H1 (cell line): ENCODE measurements at regions not wholly inside any gene's neighbourhood (a gene's known extent, or its start where the extent isn't known, plus 50 kb on each side); places are given as distances from the start of the nearest gene placed in this dataset.

Experiments used
- CTCF ChIA-PET: fragments of 300-600 bp; sonication (Branson Sonifier 250); formaldehyde crosslinking; loops from one replicate; lab custom pipeline; 2021; ENCODE audit not compliant: partially characterized antibody; lab: Charles Lee
- POLR2A ChIA-PET: fragments of 300-600 bp; sonication (Branson Sonifier 250); formaldehyde crosslinking; loops from one replicate; lab custom pipeline; 2021; ENCODE audit warnings: inconsistent platforms; ENCODE audit not compliant: partially characterized antibody; lab: Charles Lee
- DNase-seq, 2 experiments: peaks; one replicate each; pipeline versions ENCODE4 v3.0.0 to v3.0.0-alpha.2; 2010 to 2022; ENCODE audit warnings: low spot score in 2 of 2, low read depth in 1 of 2, mixed read lengths in 1 of 2
- FAIRE-seq: peaks from 2 replicates; lab custom pipeline; 2011; peaks lifted over from hg19 to GRCh38; lab: Jason Lieb, UNC
- H2AFZ ChIP-seq: 2 replicates; pipeline ENCODE4 v1.8.1; 2012; ENCODE audit warnings: low read length, inconsistent platforms
- H2AK5ac ChIP-seq: 2 replicates; pipeline ENCODE4 v1.6.1; 2013; ENCODE audit warnings: low read depth, low read length
- H2BK120ac ChIP-seq: replicated peaks from 2 replicates; pipeline ENCODE3; 2013; ENCODE audit warnings: low read depth, low read length, inconsistent platforms
- H2BK12ac ChIP-seq: 2 replicates; pipeline ENCODE4 v1.6.1; 2013; ENCODE audit warnings: low read depth, low read length
- H2BK15ac ChIP-seq: 2 replicates; pipeline ENCODE4 v1.6.1; 2013; ENCODE audit warnings: low read length
- H2BK20ac ChIP-seq: 2 replicates; pipeline ENCODE4 v1.6.1; 2013; ENCODE audit warnings: low read length
- H2BK5ac ChIP-seq: 2 replicates; pipeline ENCODE4 v1.6.1; 2013; ENCODE audit warnings: low read depth, low read length
- H3K14ac ChIP-seq: 2 replicates; pipeline ENCODE4 v1.6.1; 2013; ENCODE audit warnings: inconsistent platforms; ENCODE audit not compliant: insufficient read length
- H3K18ac ChIP-seq: 2 replicates; pipeline ENCODE4 v1.6.1; 2013; ENCODE audit warnings: low read length; ENCODE audit errors: extremely low read depth
- H3K23ac ChIP-seq: 2 replicates; pipeline ENCODE4 v1.6.1; 2013; ENCODE audit warnings: inconsistent platforms; ENCODE audit not compliant: insufficient read length
- H3K23me2 ChIP-seq: 2 replicates; pipeline ENCODE4 v1.6.1; 2013; ENCODE audit warnings: low read depth, low read length
- H3K27ac ChIP-seq: 2 replicates; pipeline ENCODE4 v1.6.1; 2011; ENCODE audit warnings: low read depth, low read length, inconsistent platforms
- H3K27me3 ChIP-seq, 4 experiments: replicated peaks in 1 of 4; 1 replicate in 1 of 4; 2 replicates in 3 of 4; pipeline versions ENCODE4 v1.6.1 to v1.8.1; 2011 to 2013; ENCODE audit warnings: low read length in 3 of 4, mild to moderate bottlenecking in 3 of 4, inconsistent platforms in 2 of 4, mixed read lengths in 2 of 4, moderate library complexity in 1 of 4; ENCODE audit not compliant: control insufficient read depth in 3 of 4, insufficient read depth in 3 of 4; ENCODE audit errors: extremely low read depth in 1 of 4
- H3K36me3 ChIP-seq, 4 experiments: 2 replicates each; pipeline versions ENCODE4 v1.6.1 to v1.8.1; 2011 to 2013; ENCODE audit warnings: mild to moderate bottlenecking in 4 of 4, low read length in 3 of 4, moderate library complexity in 2 of 4, control low read depth in 1 of 4, inconsistent platforms in 1 of 4; ENCODE audit not compliant: insufficient read depth in 4 of 4, control insufficient read depth in 2 of 4
- H3K4ac ChIP-seq: replicated peaks from 2 replicates; pipeline ENCODE3; 2013; ENCODE audit warnings: low read length, low read depth, mixed read lengths, inconsistent platforms; ENCODE audit not compliant: insufficient read length
- H3K4me1 ChIP-seq, 4 experiments: replicated peaks in 1 of 4; 1 replicate in 1 of 4; 2 replicates in 3 of 4; pipeline versions ENCODE4 v1.6.1 to v1.8.1; 2011 to 2013; ENCODE audit warnings: low read length in 3 of 4, inconsistent platforms in 2 of 4, mixed read lengths in 1 of 4; ENCODE audit not compliant: insufficient read depth in 4 of 4, control insufficient read depth in 3 of 4
- H3K4me2 ChIP-seq, 2 experiments: 2 replicates each; pipeline versions ENCODE4 v1.6.1 to v1.8.1; 2011 to 2013; ENCODE audit warnings: low read depth in 2 of 2, low read length in 2 of 2, control low read depth in 1 of 2, inconsistent platforms in 1 of 2, mild to moderate bottlenecking in 1 of 2; ENCODE audit not compliant: insufficient read depth in 1 of 2
- H3K4me3 ChIP-seq, 4 experiments: fragments of 200-600, 300-600 bp in 1 of 4; sonication (generic), shearing (Covaris generic), sonication (Bioruptor Twin) in 1 of 4; 2 replicates each; pipeline versions ENCODE4 v1.5.1 to v1.8.1; 2011 to 2016; ENCODE audit warnings: low read length in 4 of 4, low read depth in 3 of 4, control low read depth in 2 of 4, inconsistent platforms in 2 of 4, mild to moderate bottlenecking in 2 of 4, mixed read lengths in 1 of 4, moderate library complexity in 1 of 4; ENCODE audit not compliant: insufficient read depth in 2 of 4; ENCODE audit errors: extremely low read depth in 1 of 4
- H3K56ac ChIP-seq: replicated peaks from 2 replicates; pipeline ENCODE3; 2013; ENCODE audit warnings: low read depth, mild to moderate bottlenecking, mixed read lengths, low read length, inconsistent platforms; ENCODE audit not compliant: insufficient read length
- H3K79me1 ChIP-seq: 2 replicates; pipeline ENCODE4 v1.6.1; 2013; ENCODE audit warnings: low read depth, low read length, control low read depth
- H3K79me2 ChIP-seq, 2 experiments: 2 replicates each; pipeline versions ENCODE4 v1.6.1 to v1.8.1; 2012 to 2013; ENCODE audit warnings: low read length in 2 of 2, mild to moderate bottlenecking in 2 of 2, inconsistent platforms in 1 of 2; ENCODE audit not compliant: insufficient read depth in 2 of 2, control insufficient read depth in 1 of 2
- H3K9ac ChIP-seq, 4 experiments: replicated peaks in 1 of 4; 1 replicate in 1 of 4; 2 replicates in 3 of 4; pipeline versions ENCODE4 v1.6.1 to v1.8.1; 2011 to 2013; ENCODE audit warnings: low read depth in 3 of 4, low read length in 3 of 4, control low read depth in 2 of 4, mild to moderate bottlenecking in 2 of 4, moderate library complexity in 2 of 4, inconsistent platforms in 1 of 4; ENCODE audit errors: extremely low read depth in 1 of 4
- H3K9me3 ChIP-seq, 2 experiments: 2 replicates each; pipeline versions ENCODE4 v1.6.1 to v1.8.1; 2012 to 2013; ENCODE audit warnings: mild to moderate bottlenecking in 2 of 2, moderate library complexity in 2 of 2, control low read depth in 1 of 2, inconsistent platforms in 1 of 2, low read depth in 1 of 2, low read length in 1 of 2, mixed read lengths in 1 of 2; ENCODE audit not compliant: insufficient read depth in 2 of 2
- H4K20me1 ChIP-seq, 2 experiments: replicated peaks in 1 of 2; 2 replicates each; pipeline versions ENCODE3 to v1.8.1; 2011 to 2013; ENCODE audit warnings: inconsistent platforms in 2 of 2, low read length in 2 of 2, mild to moderate bottlenecking in 1 of 2; ENCODE audit not compliant: insufficient read depth in 2 of 2, control insufficient read depth in 1 of 2
- H4K5ac ChIP-seq: 2 replicates; pipeline ENCODE4 v1.6.1; 2013; ENCODE audit warnings: low read length, low read depth, mixed read lengths, inconsistent platforms; ENCODE audit not compliant: insufficient read length
- H4K8ac ChIP-seq: 2 replicates; pipeline ENCODE4 v1.8.0; 2013; ENCODE audit warnings: mild to moderate bottlenecking, moderate library complexity, low read length, inconsistent platforms; ENCODE audit not compliant: insufficient read depth; ENCODE audit errors: extremely low read depth
- H4K91ac ChIP-seq: replicated peaks from 2 replicates; pipeline ENCODE3; 2013; ENCODE audit warnings: low read length, mixed read lengths, inconsistent platforms; ENCODE audit not compliant: insufficient read length
- BACH1 ChIP-seq: IDR thresholded peaks from 2 replicates; pipeline ENCODE4 v1.6.1; 2012; ENCODE audit warnings: low read length, improper control_type of control experiment
- E2F6 ChIP-seq: IDR thresholded peaks from 2 replicates; pipeline ENCODE4 v1.6.1; 2012; ENCODE audit warnings: inconsistent platforms
- GTF2F1 ChIP-seq: IDR thresholded peaks from 2 replicates; pipeline ENCODE4 v1.6.1; 2012; ENCODE audit warnings: low read depth, low read length, improper control_type of control experiment, borderline replicate concordance
- JUN ChIP-seq: IDR thresholded peaks from 2 replicates; pipeline ENCODE4 v1.6.1; 2011; ENCODE audit warnings: low read depth, mild to moderate bottlenecking, improper control_type of control experiment, low read length
- KDM1A ChIP-seq: fragments of 200-600, 300-600 bp; sonication (generic); IDR thresholded peaks from 2 replicates; pipeline ENCODE4 v1.7.1; 2016; ENCODE audit warnings: mild to moderate bottlenecking, low read length, borderline replicate concordance
- KDM5A ChIP-seq: fragments of 200-600 bp; IDR thresholded peaks from 2 replicates; pipeline ENCODE4 v1.7.1; 2012; ENCODE audit warnings: mild to moderate bottlenecking, low read length, inconsistent platforms, mixed read lengths
- RAD21 ChIP-seq, 2 experiments: IDR thresholded peaks in 1 of 2; conservative IDR thresholded peaks in 1 of 2; 2 replicates each; pipeline ENCODE4 v1.6.1; 2011; ENCODE audit warnings: low read depth in 2 of 2, low read length in 2 of 2, improper control_type of control experiment in 1 of 2, inconsistent platforms in 1 of 2, mild to moderate bottlenecking in 1 of 2, moderate library complexity in 1 of 2
- RBBP5 ChIP-seq: IDR thresholded peaks from 2 replicates; pipeline ENCODE4 v1.7.1; 2012; ENCODE audit warnings: low read depth, mild to moderate bottlenecking, inconsistent platforms, low read length, moderate library complexity, borderline replicate concordance
- RFX5 ChIP-seq: IDR thresholded peaks from 2 replicates; pipeline ENCODE4 v1.6.1; 2011; ENCODE audit warnings: low read depth, low read length, improper control_type of control experiment, borderline replicate concordance
- RNF2 ChIP-seq: fragments of 200-900, 300-1000 bp; sonication (generic); IDR thresholded peaks from 2 replicates; pipeline ENCODE4 v1.7.1; 2016; ENCODE audit warnings: borderline replicate concordance, low read depth, mild to moderate bottlenecking, antibody characterized with exemption, low read length; ENCODE audit not compliant: poor library complexity, severe bottlenecking; ENCODE audit errors: missing control alignments
- SIN3A ChIP-seq, 2 experiments: IDR thresholded peaks in 1 of 2; conservative IDR thresholded peaks in 1 of 2; 2 replicates each; pipeline ENCODE4 v1.6.1; 2011 to 2012; ENCODE audit warnings: low read length in 2 of 2, improper control_type of control experiment in 1 of 2, low read depth in 1 of 2, mild to moderate bottlenecking in 1 of 2
- SP4 ChIP-seq: IDR thresholded peaks from 2 replicates; pipeline ENCODE4 v1.6.1; 2012; ENCODE audit warnings: low read length, inconsistent platforms
- SRF ChIP-seq: IDR thresholded peaks from 2 replicates; pipeline ENCODE4 v1.6.1; 2011; ENCODE audit warnings: mild to moderate bottlenecking, low read depth, low read length, moderate library complexity
- WGBS, 2 experiments: shearing (Covaris generic) in 1 of 2; methylation state at CpG; one replicate each; pipeline versions ENCODE4 v1.1.6 to v1.1.7; 2013 to 2015; ENCODE audit warnings: low lambda C conversion rate in 2 of 2, mixed read lengths in 2 of 2, inconsistent platforms in 1 of 2, low coverage in 1 of 2, missing lambda C conversion rate in 1 of 2; ENCODE audit not compliant: insufficient replicate concordance in 2 of 2, insufficient coverage in 1 of 2, insufficient read length in 1 of 2; ENCODE audit errors: extremely low coverage in 1 of 2, missing lambda C conversion rate in 1 of 2; 5-methylcytosine and 5-hydroxymethylcytosine counted together

- no peak overlapping the region for H3K4me3 ChIP-seq
- POLR2A ChIA-PET = no interaction called here
- H2AK5ac ChIP-seq = no peak overlapping the region
- DNase-seq = no peak
- no peaks in the 10 kb centered on the region for H3K79me1 ChIP-seq
- H3K79me2 ChIP-seq = no peaks in the 10 kb centered on the region
- H2BK12ac ChIP-seq = no peak overlapping the region
- no peak overlapping the region for H2AFZ ChIP-seq
- peaks cover 0 to 1% (median 0%) of the 10 kb centered on the region in 4 experiments; a peak in 1 of 7 replicates for H3K27me3 ChIP-seq
- peaks cover 0 to 3% (median 1%) of the 10 kb centered on the region in 4 experiments; a peak in 2 of 7 replicates for H3K4me1 ChIP-seq
- H3K23ac ChIP-seq = no peak overlapping the region
- H3K4me2 ChIP-seq = no peak overlapping the region
- no peak overlapping the region for H2BK5ac ChIP-seq
- H2BK120ac ChIP-seq = no peak overlapping the region
- H4K8ac ChIP-seq = no peak overlapping the region
- H3K9me3 ChIP-seq = no peaks in the 10 kb centered on the region
- H3K27ac ChIP-seq = no peak overlapping the region
- no peak overlapping the region for H3K4ac ChIP-seq
- no peak overlapping the region for H2BK15ac ChIP-seq
- 95% methylated on average over 2 of the region's 2 CpGs; no CpG with 5 or more reads in 1 of the 2 experiments for whole genome bisulfite sequencing, 2 experiments
- H4K91ac ChIP-seq = no peak overlapping the region
- FAIRE-seq = no peak
- CTCF ChIA-PET = interaction anchor here (0.5 to 3.4 kb wide), 36 partner anchors 9 to 726 kb away, joined by 3 to 26 read pairs (median 4); no protein-coding TSS in a partner anchor
- no peak overlapping the region for H4K5ac ChIP-seq
- H2BK20ac ChIP-seq = no peak overlapping the region
- no peak overlapping the region for H3K9ac ChIP-seq
- no peaks in the 10 kb centered on the region for H3K23me2 ChIP-seq
- no peak overlapping the region for H3K14ac ChIP-seq
- H3K56ac ChIP-seq = no peak overlapping the region
- no peak overlapping the region for H3K18ac ChIP-seq
- H3K36me3 ChIP-seq = no peaks in the 10 kb centered on the region
- no peaks in the 10 kb centered on the region for H4K20me1 ChIP-seq
- TF ChIP-seq BACH1 = no peak
- no peak for TF ChIP-seq SIN3A (conservative IDR thresholded peaks at IDR 0.05 in 1 of 2, IDR thresholded peaks at IDR 0.05 in 1 of 2; ENCODE audit: low read depth in 1 of 2, low read length in 2 of 2)
- TF ChIP-seq RFX5 = no peak
- TF ChIP-seq KDM1A = no peak
- TF ChIP-seq RNF2 = no peak
- no peak for TF ChIP-seq SRF
- no peak for TF ChIP-seq KDM5A
- TF ChIP-seq GTF2F1 = no peak
- TF ChIP-seq E2F6 = no peak
- TF ChIP-seq SP4 = no peak
- TF ChIP-seq RAD21 (IDR thresholded peaks at IDR 0.05 in 1 of 2, conservative IDR thresholded peaks at IDR 0.05 in 1 of 2; ENCODE audit: low read depth in 2 of 2, low read length in 2 of 2) = no peak
- TF ChIP-seq RBBP5 = no peak
- no peak for TF ChIP-seq JUN
These were observed 120.9 kb upstream of the FRY start for GRCh38 chr13:31910633-31911032.
